WTC11 (cell line): ENCODE measurements at regions not wholly inside any gene's neighbourhood (a gene's known extent, or its start where the extent isn't known, plus 50 kb on each side); places are given as distances from the start of the nearest gene placed in this dataset.

Source experiments
- ATAC-seq: fragments of 200-7000 bp; cut with Tn5 transposase; 2 replicates; pipeline ENCODE4 v1.10.0; 2021; ENCODE audit warnings: mild to moderate bottlenecking, moderate library complexity
- CTCF ChIA-PET: fragments of 300-600 bp; sonication (Branson Sonifier 250); formaldehyde crosslinking; loops from one replicate; lab custom pipeline; 2021; ENCODE audit warnings: antibody characterized with exemption; lab: Charles Lee
- POLR2A ChIA-PET: fragments of 350-600 bp; sonication (Branson Sonifier 250); formaldehyde crosslinking; loops from one replicate; lab custom pipeline; 2021; ENCODE audit warnings: antibody characterized with exemption; lab: Charles Lee
- DNase-seq: peaks from one replicate; pipeline ENCODE4 v3.0.0; 2021; ENCODE audit warnings: low spot score
- H3K27ac Mint-ChIP-seq: 2 replicates; pipeline ENCODE4 v1.8.0; 2021; ENCODE audit warnings: mixed read lengths
- H3K27me3 Mint-ChIP-seq: 2 replicates; pipeline ENCODE4 v1.8.0; 2021; ENCODE audit warnings: low read depth, mild to moderate bottlenecking, moderate library complexity, mixed read lengths
- H3K36me3 Mint-ChIP-seq: 2 replicates; pipeline ENCODE4 v1.8.0; 2021; ENCODE audit warnings: mixed read lengths
- H3K4me1 Mint-ChIP-seq: 2 replicates; pipeline ENCODE4 v1.8.0; 2022; ENCODE audit warnings: mixed read lengths
- H3K4me3 Mint-ChIP-seq: 2 replicates; pipeline ENCODE4 v1.8.0; 2021; ENCODE audit warnings: mild to moderate bottlenecking, moderate library complexity, mixed read lengths
- H3K9me3 Mint-ChIP-seq: 2 replicates; pipeline ENCODE4 v1.8.0; 2021; ENCODE audit warnings: mixed read lengths
- ARID4B ChIP-seq: sonication (generic); formaldehyde crosslinking; IDR thresholded peaks from 2 replicates; pipeline ENCODE4 v1.8.0; 2023; ENCODE audit warnings: missing genetic modification reagents, mild to moderate bottlenecking, borderline replicate concordance
- CBFB ChIP-seq: sonication (generic); formaldehyde crosslinking; IDR thresholded peaks from 2 replicates; pipeline ENCODE4 v1.8.1; 2022; ENCODE audit warnings: mild to moderate bottlenecking, low read depth, missing genetic modification reagents
- CDX4 ChIP-seq: fragments of 250-450 bp; sonication (Bioruptor Pico); IDR thresholded peaks from 2 replicates; pipeline ENCODE4 v1.9.0; 2021; ENCODE audit warnings: moderate library complexity, mild to moderate bottlenecking, inconsistent platforms, borderline replicate concordance
- CTCF ChIP-seq: fragments of 200-600 bp; IDR thresholded peaks from 2 replicates; pipeline ENCODE4 v1.8.0; 2022; ENCODE audit warnings: antibody characterized with exemption
- E2F1 ChIP-seq: sonication (generic); formaldehyde crosslinking; IDR thresholded peaks from 2 replicates; pipeline ENCODE4 v1.8.0; 2022; ENCODE audit warnings: mild to moderate bottlenecking, missing genetic modification reagents
- E2F5 ChIP-seq: sonication (generic); formaldehyde crosslinking; IDR thresholded peaks from 2 replicates; pipeline ENCODE4 v1.8.1; 2022; ENCODE audit warnings: mild to moderate bottlenecking, moderate library complexity, missing genetic modification reagents
- ELF4 ChIP-seq: sonication (generic); formaldehyde crosslinking; IDR thresholded peaks from 2 replicates; pipeline ENCODE4 v1.8.1; 2022; ENCODE audit warnings: low read depth, mild to moderate bottlenecking, moderate library complexity, missing genetic modification reagents
- ERG ChIP-seq: fragments of 250-450 bp; sonication (Bioruptor Pico); IDR thresholded peaks from 2 replicates; pipeline ENCODE4 v1.8.0; 2021; ENCODE audit warnings: mild to moderate bottlenecking
- ETV6 ChIP-seq: sonication (generic); formaldehyde crosslinking; IDR thresholded peaks from 2 replicates; pipeline ENCODE4 v1.8.1; 2022; ENCODE audit warnings: mild to moderate bottlenecking, missing genetic modification reagents
- FOXP1 ChIP-seq: sonication (generic); formaldehyde crosslinking; IDR thresholded peaks from 2 replicates; pipeline ENCODE4 v1.8.0; 2022; ENCODE audit warnings: missing genetic modification reagents, mild to moderate bottlenecking, moderate library complexity, borderline replicate concordance
- NFATC4 ChIP-seq: fragments of 250-450 bp; sonication (Bioruptor Pico); IDR thresholded peaks from 2 replicates; pipeline ENCODE4 v1.9.0; 2021; ENCODE audit warnings: mild to moderate bottlenecking
- NFE2L1 ChIP-seq: sonication (generic); formaldehyde crosslinking; IDR thresholded peaks from 2 replicates; pipeline ENCODE4 v1.8.1; 2023; ENCODE audit warnings: missing genetic modification reagents
- NFYB ChIP-seq: sonication (generic); formaldehyde crosslinking; conservative IDR thresholded peaks from 2 replicates; pipeline ENCODE4 v1.8.0; 2022; ENCODE audit warnings: low read depth, missing genetic modification reagents
- NR1H2 ChIP-seq: sonication (generic); formaldehyde crosslinking; IDR thresholded peaks from 2 replicates; pipeline ENCODE4 v1.9.0; 2021; ENCODE audit warnings: mild to moderate bottlenecking, moderate library complexity, missing genetic modification reagents
- RELA ChIP-seq: sonication (generic); formaldehyde crosslinking; IDR thresholded peaks from 2 replicates; pipeline ENCODE4 v1.8.1; 2022; ENCODE audit warnings: missing genetic modification reagents, mild to moderate bottlenecking, borderline replicate concordance
- TEAD1 ChIP-seq: sonication (generic); formaldehyde crosslinking; IDR thresholded peaks from 2 replicates; pipeline ENCODE4 v1.8.0; 2022; ENCODE audit warnings: mild to moderate bottlenecking, missing genetic modification reagents
- TP53 ChIP-seq: sonication (generic); formaldehyde crosslinking; IDR thresholded peaks from 2 replicates; pipeline ENCODE4 v1.8.1; 2023; ENCODE audit warnings: mild to moderate bottlenecking, missing genetic modification reagents
- ZBTB43 ChIP-seq: sonication (generic); formaldehyde crosslinking; IDR thresholded peaks from 2 replicates; pipeline ENCODE4 v1.8.1; 2023; ENCODE audit warnings: mild to moderate bottlenecking, missing genetic modification reagents
- ZMAT4 ChIP-seq: fragments of 250-450 bp; sonication (Bioruptor Pico); IDR thresholded peaks from 2 replicates; pipeline ENCODE4 v1.9.0; 2021; ENCODE audit warnings: mild to moderate bottlenecking
- ZNF121 ChIP-seq: sonication (generic); formaldehyde crosslinking; IDR thresholded peaks from 2 replicates; pipeline ENCODE4 v1.8.0; 2023; ENCODE audit warnings: missing genetic modification reagents
- ZNF671 ChIP-seq: fragments of 250-450 bp; sonication (Bioruptor Pico); IDR thresholded peaks from 2 replicates; pipeline ENCODE4 v1.8.0; 2021; ENCODE audit warnings: mild to moderate bottlenecking
- TF ChIP-seq, protein P1 (sequence below): sonication (generic); formaldehyde crosslinking; IDR thresholded peaks from 2 replicates; pipeline ENCODE4 v1.8.0; 2023; ENCODE audit warnings: missing genetic modification reagents
- TF ChIP-seq, protein P2 (sequence below): sonication (generic); formaldehyde crosslinking; conservative IDR thresholded peaks from 2 replicates; pipeline ENCODE4 v1.8.1; 2022; ENCODE audit warnings: mild to moderate bottlenecking, missing genetic modification reagents

GRCh38 chr6:139644821-139645220 lies 270.4 kb upstream of the CITED2 start:
- Mint-ChIP-seq H3K4me3 (no peak overlapping the region), H3K27me3 (no peaks in the 10 kb centered on the region), H3K4me1 (peaks cover 6% of the 10 kb centered on the region), H3K9me3 (peaks cover 8% of the 10 kb centered on the region; the same call in 1 of the 2 replicates), H3K36me3 (no peaks in the 10 kb centered on the region), H3K27ac (no peak overlapping the region)
- ChIA-PET CTCF (interaction anchor here (0.9 kb wide), 1 partner anchor 211 kb away, joined by 4 read pairs; no protein-coding TSS in a partner anchor), POLR2A (no interaction called here)
- DNase-seq = no peak
- TF ChIP-seq E2F5 (no peak), NFATC4 (no peak), TEAD1 (CRISPR knock-in tag) (no peak), ETV6 (no peak), TP53 (CRISPR knock-in tag) (no peak), FOXP1 (no peak), NFE2L1 (no peak), ZNF121 (no peak), NFYB (CRISPR knock-in tag) (no peak), ZNF671 (CRISPR knock-in tag) (no peak)
- TF ChIP-seq, protein P1, sequence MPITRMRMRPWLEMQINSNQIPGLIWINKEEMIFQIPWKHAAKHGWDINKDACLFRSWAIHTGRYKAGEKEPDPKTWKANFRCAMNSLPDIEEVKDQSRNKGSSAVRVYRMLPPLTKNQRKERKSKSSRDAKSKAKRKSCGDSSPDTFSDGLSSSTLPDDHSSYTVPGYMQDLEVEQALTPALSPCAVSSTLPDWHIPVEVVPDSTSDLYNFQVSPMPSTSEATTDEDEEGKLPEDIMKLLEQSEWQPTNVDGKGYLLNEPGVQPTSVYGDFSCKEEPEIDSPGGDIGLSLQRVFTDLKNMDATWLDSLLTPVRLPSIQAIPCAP (CRISPR knock-in tag) = no peak
- ATAC-seq = no peak

DNA sequence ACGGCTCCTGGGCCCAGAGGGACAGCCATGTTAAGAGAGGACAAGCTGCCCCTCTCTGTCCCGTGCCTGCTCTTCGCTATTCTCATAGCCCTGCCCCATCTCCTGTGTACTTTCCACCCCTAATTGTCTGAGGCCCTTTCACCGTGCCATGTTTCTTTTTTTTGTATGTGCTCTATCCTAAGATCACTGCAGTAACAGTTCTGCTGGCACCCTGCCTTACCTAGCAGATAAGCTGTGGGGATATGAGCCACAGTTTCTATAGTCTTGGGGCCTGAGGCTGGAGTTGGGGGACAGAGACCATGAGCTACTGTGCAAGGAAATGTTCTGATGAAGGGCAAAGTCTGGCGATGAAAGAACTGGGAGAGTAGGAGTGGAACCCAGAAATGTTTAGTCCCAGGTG lies 269.5 kb upstream of the CITED2 start:
- no peaks in the 10 kb centered on the region for H3K27me3 Mint-ChIP-seq

More for the DNA sequence above, 269.5 kb upstream of the CITED2 start:
- H3K27ac Mint-ChIP-seq = no peak overlapping the region
- POLR2A ChIA-PET = no interaction called here
- no peak overlapping the region for H3K4me3 Mint-ChIP-seq
- CTCF ChIA-PET = interaction anchor here (0.9 kb wide), 1 partner anchor 212 kb away, joined by 4 read pairs; no protein-coding TSS in a partner anchor
- no peak for TF ChIP-seq E2F1 (CRISPR knock-in tag)
- TF ChIP-seq RELA (CRISPR knock-in tag) = no peak
- TF ChIP-seq ZMAT4 (CRISPR knock-in tag) = no peak
- TF ChIP-seq, protein P2, sequence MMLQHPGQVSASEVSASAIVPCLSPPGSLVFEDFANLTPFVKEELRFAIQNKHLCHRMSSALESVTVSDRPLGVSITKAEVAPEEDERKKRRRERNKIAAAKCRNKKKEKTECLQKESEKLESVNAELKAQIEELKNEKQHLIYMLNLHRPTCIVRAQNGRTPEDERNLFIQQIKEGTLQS (CRISPR knock-in tag) = no peak
- no peak for TF ChIP-seq ERG
- no peak for TF ChIP-seq CTCF
- TF ChIP-seq ELF4 (CRISPR knock-in tag) = no peak
- TF ChIP-seq NFE2L1 = no peak
- no peak for TF ChIP-seq NFATC4
- no peak for TF ChIP-seq ARID4B (CRISPR knock-in tag)
- no peak for TF ChIP-seq CBFB (CRISPR knock-in tag)
- TF ChIP-seq ZBTB43 (CRISPR knock-in tag) = no peak
- TF ChIP-seq NR1H2 (CRISPR knock-in tag) = no peak
- TF ChIP-seq CDX4 (CRISPR knock-in tag) = no peak
- no peak for TF ChIP-seq TEAD1 (CRISPR knock-in tag)
- H3K9me3 Mint-ChIP-seq = peaks cover 8% of the 10 kb centered on the region
- no peaks in the 10 kb centered on the region for H3K36me3 Mint-ChIP-seq
- no peak for DNase-seq
- peaks cover 6% of the 10 kb centered on the region for H3K4me1 Mint-ChIP-seq
- no peak for ATAC-seq
